HG03045 (cell line): ENCODE measurements at regions not wholly inside any gene's neighbourhood (a gene's known extent, or its start where the extent isn't known, plus 50 kb on each side); places are given as distances from the start of the nearest gene placed in this dataset.

ENCODE experiments used
- ATAC-seq: cut with Tn5 transposase; IDR thresholded peaks from one replicate; pipeline ENCODE4 v1.9.1; 2021; ENCODE audit warnings: mild to moderate bottlenecking, moderate library complexity; ENCODE audit not compliant: unreplicated experiment

GRCh38 chr2:554444-554843 lies 122.8 kb downstream of the TMEM18 start:
- no peak for ATAC-seq

GRCh38 chr2:552906-553305 lies 124.3 kb downstream of the TMEM18 start:
- no peak for ATAC-seq

GRCh38 chr2:551621-552020 lies 125.6 kb downstream of the TMEM18 start:
- no peak for ATAC-seq

- ATAC-seq: no peak
Measured at GRCh38 chr2:550860-551567, 126.2 kb downstream of the TMEM18 start.

- ATAC-seq: no peak
Measured at GRCh38 chr2:545711-546650, 131.2 kb downstream of the TMEM18 start.

- ATAC-seq: no peak
Measured at GRCh38 chr2:545228-545627, 132.0 kb downstream of the TMEM18 start.

GRCh38 chr2:538646-539045 lies 138.6 kb downstream of the TMEM18 start:
- no peak for ATAC-seq

GRCh38 chr2:535222-535621 lies 142.0 kb downstream of the TMEM18 start:
- no peak for ATAC-seq

- no peak for ATAC-seq
Measured at GRCh38 chr2:529852-530251, 147.4 kb downstream of the TMEM18 start.

- no peak for ATAC-seq
Measured at GRCh38 chr2:529424-529823, 147.8 kb downstream of the TMEM18 start.

- ATAC-seq: no peak
Measured at GRCh38 chr2:527581-527980, 149.6 kb downstream of the TMEM18 start.

GRCh38 chr2:526918-527317 lies 150.3 kb downstream of the TMEM18 start:
- no peak for ATAC-seq

- ATAC-seq: no peak
Measured at GRCh38 chr2:525611-526010, 151.6 kb downstream of the TMEM18 start.

- no peak for ATAC-seq
Measured at GRCh38 chr2:525021-525420, 152.2 kb downstream of the TMEM18 start.

GRCh38 chr2:524442-524841 lies 152.8 kb downstream of the TMEM18 start:
- ATAC-seq: no peak

GRCh38 chr2:523698-524270 lies 153.4 kb downstream of the TMEM18 start:
- ATAC-seq: no peak

GRCh38 chr2:522776-523175 lies 154.4 kb downstream of the TMEM18 start:
- no peak for ATAC-seq

GRCh38 chr2:521853-522530 lies 155.2 kb downstream of the TMEM18 start:
- ATAC-seq: no peak

- ATAC-seq: no peak
Measured at GRCh38 chr2:520663-521340, 156.4 kb downstream of the TMEM18 start.

GRCh38 chr2:516944-517343 lies 160.3 kb downstream of the TMEM18 start:
- no peak for ATAC-seq

GRCh38 chr2:516131-516530 lies 161.1 kb downstream of the TMEM18 start:
- ATAC-seq: no peak
